Neural progenitor cell (in vitro differentiated cells): ENCODE measurements at regions not wholly inside any gene's neighbourhood (a gene's known extent, or its start where the extent isn't known, plus 50 kb on each side); places are given as distances from the start of the nearest gene placed in this dataset.

ENCODE experiments used
- EZH2 ChIP-seq: fragments of 200-600 bp; sonication (generic); IDR thresholded peaks from 2 replicates; pipeline ENCODE4 v1.6.1; 2017; ENCODE audit warnings: antibody characterized with exemption, mild to moderate bottlenecking, moderate library complexity
- EZH2phosphoT487 ChIP-seq: fragments of 200-600 bp; sonication (generic); IDR thresholded peaks from 2 replicates; pipeline ENCODE4 v1.6.1; 2017; ENCODE audit warnings: antibody characterized with exemption
- TF ChIP-seq, protein P1 (sequence below): fragments of 200-600 bp; sonication (generic); IDR thresholded peaks from 2 replicates; pipeline ENCODE4 v1.5.1; 2017; ENCODE audit warnings: antibody characterized with exemption, mild to moderate bottlenecking

DNA sequence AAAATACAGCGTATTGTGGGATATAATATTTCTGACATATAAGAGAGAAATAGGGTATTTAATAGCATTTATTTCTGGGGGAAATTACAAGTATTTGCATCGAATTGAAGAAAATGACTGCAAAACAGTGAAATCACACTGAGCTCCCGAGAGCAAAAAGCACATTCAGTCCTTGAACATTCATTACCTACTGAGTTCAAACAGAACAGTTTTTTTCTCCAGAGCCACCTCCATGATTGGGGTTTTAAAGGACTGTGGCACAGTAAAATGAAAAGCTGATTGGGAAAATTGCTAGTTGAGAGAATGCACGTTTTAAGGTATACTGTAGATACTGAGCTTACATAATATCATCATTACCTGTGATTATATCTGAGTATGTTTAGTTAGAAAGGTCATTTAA, 58.0 kb upstream of the TRPC4 start:
- TF ChIP-seq, protein P1, sequence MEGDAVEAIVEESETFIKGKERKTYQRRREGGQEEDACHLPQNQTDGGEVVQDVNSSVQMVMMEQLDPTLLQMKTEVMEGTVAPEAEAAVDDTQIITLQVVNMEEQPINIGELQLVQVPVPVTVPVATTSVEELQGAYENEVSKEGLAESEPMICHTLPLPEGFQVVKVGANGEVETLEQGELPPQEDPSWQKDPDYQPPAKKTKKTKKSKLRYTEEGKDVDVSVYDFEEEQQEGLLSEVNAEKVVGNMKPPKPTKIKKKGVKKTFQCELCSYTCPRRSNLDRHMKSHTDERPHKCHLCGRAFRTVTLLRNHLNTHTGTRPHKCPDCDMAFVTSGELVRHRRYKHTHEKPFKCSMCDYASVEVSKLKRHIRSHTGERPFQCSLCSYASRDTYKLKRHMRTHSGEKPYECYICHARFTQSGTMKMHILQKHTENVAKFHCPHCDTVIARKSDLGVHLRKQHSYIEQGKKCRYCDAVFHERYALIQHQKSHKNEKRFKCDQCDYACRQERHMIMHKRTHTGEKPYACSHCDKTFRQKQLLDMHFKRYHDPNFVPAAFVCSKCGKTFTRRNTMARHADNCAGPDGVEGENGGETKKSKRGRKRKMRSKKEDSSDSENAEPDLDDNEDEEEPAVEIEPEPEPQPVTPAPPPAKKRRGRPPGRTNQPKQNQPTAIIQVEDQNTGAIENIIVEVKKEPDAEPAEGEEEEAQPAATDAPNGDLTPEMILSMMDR: no peak
- TF ChIP-seq EZH2 (no peak), EZH2phosphoT487 (no peak)
